Calu3 (cell line): ENCODE measurements at regions not wholly inside any gene's neighbourhood (a gene's known extent, or its start where the extent isn't known, plus 50 kb on each side); places are given as distances from the start of the nearest gene placed in this dataset.
A peak's percentile ranks its signal among the peaks of the same experiment; 100 is the strongest.

ENCODE experiments used
- BruUV-seq: library from RNA; stranded (reverse); fragments of 400-500 nt; replicated peaks from 2 replicates; lab custom pipeline; 2021; lab: Mats Ljungman, UMichigan
- CTCF ChIA-PET: fragments of 300-600 bp; sonication (Branson Sonifier 250); formaldehyde crosslinking; loops from one replicate; lab custom pipeline; 2022; ENCODE audit warnings: antibody characterized with exemption; lab: Charles Lee
- DNase-seq: peaks from one replicate; pipeline ENCODE4 v3.0.0; 2022
- H3K27ac Mint-ChIP-seq: one replicate; pipeline ENCODE4 v1.8.0; 2022; ENCODE audit warnings: mixed read lengths; ENCODE audit not compliant: unreplicated experiment
- H3K27me3 Mint-ChIP-seq: one replicate; pipeline ENCODE4 v1.8.0; 2022; ENCODE audit warnings: mixed read lengths; ENCODE audit not compliant: unreplicated experiment
- H3K36me3 Mint-ChIP-seq: one replicate; pipeline ENCODE4 v1.8.0; 2022; ENCODE audit warnings: mild to moderate bottlenecking, moderate library complexity, mixed read lengths; ENCODE audit not compliant: insufficient read depth, unreplicated experiment
- H3K4me1 Mint-ChIP-seq: one replicate; pipeline ENCODE4 v1.8.0; 2022; ENCODE audit warnings: mild to moderate bottlenecking, low read depth, mixed read lengths; ENCODE audit not compliant: unreplicated experiment
- H3K4me3 Mint-ChIP-seq: one replicate; pipeline ENCODE4 v1.8.0; 2022; ENCODE audit warnings: mild to moderate bottlenecking, low read depth, moderate library complexity, mixed read lengths; ENCODE audit not compliant: unreplicated experiment
- H3K9me3 Mint-ChIP-seq: one replicate; pipeline ENCODE4 v1.8.0; 2022; ENCODE audit warnings: low read depth, mixed read lengths; ENCODE audit not compliant: unreplicated experiment
- intact Hi-C: fragments of 100-400 bp; cut with micrococcal nuclease; formaldehyde crosslinking; loops from one replicate; pipeline ENCODE4 v1.10.0; 2022; ENCODE audit not compliant: unreplicated experiment
- TF ChIP-seq, protein P1 (sequence below): fragments of 200-600 bp; IDR thresholded peaks from one replicate; pipeline ENCODE4 v1.8.0; 2022; ENCODE audit warnings: antibody characterized with exemption; ENCODE audit not compliant: unreplicated experiment

DNA sequence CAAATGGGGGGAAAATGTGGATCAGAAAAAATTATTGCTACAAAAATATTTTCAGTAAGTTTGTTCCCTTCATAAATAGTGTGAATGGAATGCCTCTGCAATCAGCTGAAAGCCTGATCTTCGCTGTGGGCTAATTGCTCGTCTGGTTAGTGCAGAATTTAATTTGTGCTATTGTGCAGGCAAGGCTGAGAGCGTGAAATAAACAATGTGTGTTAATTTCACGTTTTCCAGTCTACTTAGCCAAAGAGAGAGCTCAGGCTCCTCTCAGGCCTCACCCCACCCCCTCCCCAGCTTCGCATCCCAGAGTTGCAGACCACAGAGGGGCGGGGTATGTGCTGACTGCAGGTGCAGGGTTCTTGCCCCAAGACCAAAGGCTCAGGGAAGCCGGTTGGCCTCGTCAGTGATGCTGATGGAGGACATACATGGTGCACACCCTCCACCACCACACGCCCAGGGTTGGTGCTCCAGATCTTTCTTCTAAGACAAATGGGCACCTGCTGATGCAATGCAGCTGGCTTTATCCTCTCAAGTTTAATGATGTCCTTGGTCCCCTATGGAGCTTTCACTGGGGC is 302.6 kb upstream of the SLC14A2 start:
- Mint-ChIP-seq H3K4me3 (no peak overlapping the region), H3K9me3 (no peaks in the 10 kb centered on the region), H3K36me3 (peaks cover under 1% of the 10 kb centered on the region), H3K27me3 (peaks cover 10% of the 10 kb centered on the region), H3K4me1 (peaks cover 9% of the 10 kb centered on the region), H3K27ac (no peak overlapping the region)
- no peak for DNase-seq
- CTCF ChIA-PET, result no interaction called here
- intact Hi-C loops, result no loop called here
- BruUV-seq, result no TSS peak
- TF ChIP-seq, protein P1, sequence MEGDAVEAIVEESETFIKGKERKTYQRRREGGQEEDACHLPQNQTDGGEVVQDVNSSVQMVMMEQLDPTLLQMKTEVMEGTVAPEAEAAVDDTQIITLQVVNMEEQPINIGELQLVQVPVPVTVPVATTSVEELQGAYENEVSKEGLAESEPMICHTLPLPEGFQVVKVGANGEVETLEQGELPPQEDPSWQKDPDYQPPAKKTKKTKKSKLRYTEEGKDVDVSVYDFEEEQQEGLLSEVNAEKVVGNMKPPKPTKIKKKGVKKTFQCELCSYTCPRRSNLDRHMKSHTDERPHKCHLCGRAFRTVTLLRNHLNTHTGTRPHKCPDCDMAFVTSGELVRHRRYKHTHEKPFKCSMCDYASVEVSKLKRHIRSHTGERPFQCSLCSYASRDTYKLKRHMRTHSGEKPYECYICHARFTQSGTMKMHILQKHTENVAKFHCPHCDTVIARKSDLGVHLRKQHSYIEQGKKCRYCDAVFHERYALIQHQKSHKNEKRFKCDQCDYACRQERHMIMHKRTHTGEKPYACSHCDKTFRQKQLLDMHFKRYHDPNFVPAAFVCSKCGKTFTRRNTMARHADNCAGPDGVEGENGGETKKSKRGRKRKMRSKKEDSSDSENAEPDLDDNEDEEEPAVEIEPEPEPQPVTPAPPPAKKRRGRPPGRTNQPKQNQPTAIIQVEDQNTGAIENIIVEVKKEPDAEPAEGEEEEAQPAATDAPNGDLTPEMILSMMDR, result no peak

DNA sequence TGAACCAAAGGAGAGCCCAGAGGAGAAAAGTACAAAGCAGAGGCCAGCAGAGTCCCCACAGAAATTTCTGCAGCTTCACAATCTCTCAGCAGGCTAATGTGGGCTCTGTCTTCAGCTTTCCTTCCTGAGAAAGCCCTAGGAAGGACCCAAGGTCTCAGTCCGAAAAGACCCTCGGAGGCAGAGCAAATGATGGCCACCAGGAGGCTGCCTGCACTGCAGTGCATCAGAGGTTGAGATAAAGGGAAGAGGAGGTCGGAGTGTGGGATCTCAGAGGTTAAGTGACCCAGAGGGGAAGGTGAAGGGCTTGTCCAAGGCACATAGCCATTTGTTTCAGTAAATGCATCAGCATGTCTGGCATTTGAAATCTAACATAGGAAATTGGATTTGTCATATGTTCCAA is 299.1 kb upstream of the SLC14A2 start:
- BruUV-seq, result no TSS peak
- CTCF ChIA-PET, result interaction anchor here (1.2 kb wide), 1 partner anchor 61 kb away, joined by 3 read pairs; no protein-coding TSS in a partner anchor
- intact Hi-C loops, result no loop called here

DNA sequence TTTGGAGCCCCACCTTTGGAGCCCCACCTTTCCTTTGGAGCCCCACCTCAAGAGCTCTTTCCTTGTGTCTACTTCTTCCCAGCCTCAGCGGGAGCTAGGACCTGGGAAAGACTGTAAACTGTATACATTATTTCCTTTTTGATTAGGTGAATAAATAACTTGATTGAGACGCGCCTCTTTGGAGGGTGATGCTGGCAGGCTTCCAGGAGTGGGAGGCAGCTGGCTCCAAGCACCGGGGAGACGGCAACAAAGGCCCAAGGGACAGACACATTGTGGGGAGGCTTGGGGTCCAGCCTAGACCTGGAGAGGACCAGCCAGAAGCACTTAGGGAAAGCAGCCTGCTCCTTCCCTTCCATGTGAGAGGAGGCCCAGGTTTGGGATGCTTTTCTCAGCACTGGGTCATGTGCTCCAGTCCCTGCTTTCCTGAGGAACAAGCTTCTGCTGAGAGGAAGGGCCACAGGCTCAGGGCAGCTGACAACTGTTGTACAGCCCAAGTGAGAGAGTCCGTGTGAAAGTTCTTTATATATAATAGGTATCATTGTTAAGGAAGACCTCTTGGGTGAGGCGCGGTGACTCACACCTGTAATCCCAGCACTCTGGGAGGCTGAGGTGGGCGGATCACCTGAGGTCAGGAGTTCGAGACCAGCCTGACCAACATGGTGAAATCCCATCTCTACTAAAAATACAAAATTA is 297.2 kb upstream of the SLC14A2 start:
- H3K36me3 Mint-ChIP-seq, result peaks cover 10% of the 10 kb centered on the region
- no peaks in the 10 kb centered on the region for H3K27me3 Mint-ChIP-seq
- DNase-seq, result peak; percentile 49
- peak overlapping the region; percentile 66 for H3K27ac Mint-ChIP-seq
- intact Hi-C loops, result no loop called here
- BruUV-seq, result no TSS peak
- H3K4me3 Mint-ChIP-seq, result peak overlapping the region; percentile 12
- H3K9me3 Mint-ChIP-seq, result peaks cover 2% of the 10 kb centered on the region
- TF ChIP-seq, protein P1, result no peak
- H3K4me1 Mint-ChIP-seq, result peaks cover 17% of the 10 kb centered on the region
- CTCF ChIA-PET, result interaction anchor here (0.6 to 1.1 kb wide), 2 partner anchors 10 to 33 kb away, joined by 3 read pairs; no protein-coding TSS in a partner anchor

More for the DNA sequence above, 299.1 kb upstream of the SLC14A2 start:
- Mint-ChIP-seq H3K36me3 (peaks cover 10% of the 10 kb centered on the region), H3K27me3 (no peaks in the 10 kb centered on the region), H3K27ac (no peak overlapping the region), H3K4me3 (no peak overlapping the region), H3K4me1 (peaks cover 17% of the 10 kb centered on the region), H3K9me3 (peaks cover 2% of the 10 kb centered on the region)
- TF ChIP-seq, protein P1, result no peak
- DNase-seq, result no peak

DNA sequence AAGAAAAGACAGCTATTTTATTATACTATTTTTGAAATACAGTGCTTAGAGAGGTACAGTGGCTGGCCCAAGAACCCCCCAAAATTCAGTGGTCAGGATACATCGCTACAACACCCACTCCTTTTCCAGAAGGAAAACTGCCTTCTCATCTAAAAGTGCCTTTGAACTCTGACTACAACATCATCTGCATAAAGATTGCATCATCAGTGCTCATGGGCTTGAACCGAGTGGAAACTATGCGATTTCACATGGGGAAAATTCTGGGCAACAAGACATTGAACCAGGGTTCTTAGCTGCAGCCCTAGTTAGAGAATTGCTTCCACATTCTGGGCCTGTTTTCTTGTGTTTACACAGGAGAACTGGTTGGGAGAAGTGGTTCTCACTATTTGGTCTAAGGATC is 294.6 kb upstream of the SLC14A2 start:
- H3K9me3 Mint-ChIP-seq, result peaks cover 2% of the 10 kb centered on the region
- H3K36me3 Mint-ChIP-seq, result peaks cover 10% of the 10 kb centered on the region
- CTCF ChIA-PET, result no interaction called here
- intact Hi-C loops, result no loop called here
- H3K4me3 Mint-ChIP-seq, result no peak overlapping the region
- H3K4me1 Mint-ChIP-seq, result peaks cover 28% of the 10 kb centered on the region
- DNase-seq, result no peak
- no peak overlapping the region for H3K27ac Mint-ChIP-seq
- no TSS peak for BruUV-seq
- H3K27me3 Mint-ChIP-seq, result no peaks in the 10 kb centered on the region
- TF ChIP-seq, protein P1, result no peak
